ENCODE measurements at regions not wholly inside any gene's neighbourhood (a gene's known extent, or its start where the extent isn't known, plus 50 kb on each side); places are given as distances from the start of the nearest gene placed in this dataset.

- Histone ChIP-seq H3K9ac (ENCODE audit: low read depth, low read length) (no peak overlapping the region), H2AK9ac (replicated peaks; ENCODE audit: low read depth, low read length, poor library complexity) (no peak overlapping the region), H4K8ac (ENCODE audit: low read depth in 2 of 2, low read length in 2 of 2) (no peak overlapping the region), H3K9me3 (ENCODE audit: control insufficient read depth, insufficient read depth, low read length) (no peaks in the 10 kb centered on the region), H3K4me2 (ENCODE audit: low read depth, low read length) (no peak overlapping the region), H3K79me1 (ENCODE audit: low read depth in 1 of 2, low read length in 2 of 2) (no peaks in the 10 kb centered on the region), H3K18ac (ENCODE audit: low read depth, low read length) (no peak overlapping the region), H4K91ac (ENCODE audit: insufficient read depth, low read depth, low read length) (no peak overlapping the region), H3K4ac (ENCODE audit: low read depth, low read length) (no peak overlapping the region), H4K5ac (ENCODE audit: low read depth, low read length) (no peak overlapping the region), H3K56ac (ENCODE audit: extremely low read depth, insufficient read depth, low read length) (no peak overlapping the region), H3K36me3 (ENCODE audit: control insufficient read depth, insufficient read depth, low read length) (no peaks in the 10 kb centered on the region), H3K4me1 (ENCODE audit: control insufficient read depth, insufficient read depth, low read length) (no peaks in the 10 kb centered on the region), H2AFZ (replicated peaks; ENCODE audit: low read length, poor library complexity) (no peak overlapping the region), H3K27ac (ENCODE audit: insufficient read depth, low read length) (no peak overlapping the region), H2BK15ac (ENCODE audit: low read depth, low read length) (no peak overlapping the region), H3K14ac (replicated peaks; ENCODE audit: low read depth, low read length) (no peak overlapping the region), H2AK5ac (ENCODE audit: low read depth, low read length) (no peak overlapping the region), H4K20me1 (ENCODE audit: insufficient read depth, low read length) (no peaks in the 10 kb centered on the region), H3K9me1 (ENCODE audit: insufficient read depth, low read length) (no peaks in the 10 kb centered on the region), H2BK120ac (ENCODE audit: low read depth, low read length) (no peak overlapping the region), H3K23ac (ENCODE audit: low read depth, low read length) (no peak overlapping the region), H3K4me3 (ENCODE audit: insufficient read depth, low read depth, low read length) (no peak overlapping the region), H2BK5ac (ENCODE audit: low read depth, low read length, poor library complexity, severe bottlenecking) (no peak overlapping the region), H3K27me3 (ENCODE audit: control insufficient read depth, insufficient read depth, low read length) (peaks cover 2% of the 10 kb centered on the region), H2BK20ac (ENCODE audit: low read depth, low read length) (no peak overlapping the region)
- in situ Hi-C loops (cut with MboI; ENCODE audit: low sequenced_read_pairs) = no loop called here
- no peak for DNase-seq
- no peak for TF ChIP-seq ELK1 (IDR thresholded peaks at IDR 0.05; ENCODE audit: borderline replicate concordance, low read depth, low read length)
- TF ChIP-seq CHD1 (IDR thresholded peaks at IDR 0.05; ENCODE audit: low read depth, low read length) = no peak
- no peak for TF ChIP-seq BHLHE40 (IDR thresholded peaks at IDR 0.05; ENCODE audit: low read depth, low read length)
- no peak for TF ChIP-seq MAFK (IDR thresholded peaks at IDR 0.05; ENCODE audit: low read depth, low read length)
- no peak for TF ChIP-seq MXI1 (IDR thresholded peaks at IDR 0.05; ENCODE audit: borderline replicate concordance, low read depth, low read length)
- no TSS peak for BruUV-seq (replicated peaks)
- intact Hi-C loops (cut with micrococcal nuclease) = no loop called here
- CTCF ChIA-PET = no interaction called here
- ATAC-seq (ENCODE audit: low read depth) = no peak
- dilution Hi-C loops (cut with HindIII; ENCODE audit: low sequenced_read_pairs, unreplicated experiment) = no loop called here
- POLR2A ChIA-PET (ENCODE audit: unreplicated experiment) = no interaction called here
- no CpG with 5 or more reads among the region's 7 CpGs for WGBS, 2 experiments (ENCODE audit: extremely low coverage in 2 of 2, insufficient read length in 1 of 2)
Observed at GRCh38 chr10:58993480-58994221, 182.8 kb upstream of the PHYHIPL start.
